ENCODE measurements at regions not wholly inside any gene's neighbourhood (a gene's known extent, or its start where the extent isn't known, plus 50 kb on each side); places are given as distances from the start of the nearest gene placed in this dataset.

DNA sequence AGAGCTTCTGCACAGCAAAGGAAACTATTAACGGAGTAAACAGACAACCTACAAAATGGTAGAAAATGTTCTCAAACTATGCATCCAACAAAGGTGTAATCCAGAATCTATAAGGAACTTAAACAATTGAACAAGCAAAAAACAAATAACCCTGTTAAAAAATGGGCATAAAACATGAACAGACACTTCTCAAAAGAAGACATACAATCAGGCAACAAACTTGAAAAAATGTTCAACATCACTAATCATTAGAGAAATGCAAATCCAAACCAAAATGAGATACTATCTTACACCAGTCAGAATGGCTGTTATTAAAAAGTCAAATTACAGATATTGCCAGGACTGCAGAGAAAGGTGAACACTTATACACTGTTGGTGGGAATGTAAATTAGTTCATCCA lies 309.6 kb upstream of the KLF3 start:
- Histone ChIP-seq H3K36me3 (ENCODE audit: control insufficient read depth in 1 of 2, insufficient read depth in 2 of 2, low read length in 2 of 2) (no peaks in the 10 kb centered on the region), H3K27ac (ENCODE audit: low read depth, low read length) (no peak overlapping the region), H3K4me1 (ENCODE audit: control insufficient read depth in 1 of 2, insufficient read depth in 2 of 2, low read length in 2 of 2) (no peaks in the 10 kb centered on the region), H3K9me3 (ENCODE audit: control insufficient read depth in 1 of 2, low read length in 2 of 2) (peaks cover 0 to 4% of the 10 kb centered on the region in 2 donors), H3K4me3 (ENCODE audit: low read depth in 1 of 2, low read length in 2 of 2) (no peak overlapping the region), H3K9ac (ENCODE audit: low read depth in 1 of 2, low read length in 2 of 2) (no peak overlapping the region), H3K27me3 (ENCODE audit: control insufficient read depth in 1 of 2, insufficient read depth in 2 of 2, low read length in 2 of 2) (no peaks in the 10 kb centered on the region)

DNA sequence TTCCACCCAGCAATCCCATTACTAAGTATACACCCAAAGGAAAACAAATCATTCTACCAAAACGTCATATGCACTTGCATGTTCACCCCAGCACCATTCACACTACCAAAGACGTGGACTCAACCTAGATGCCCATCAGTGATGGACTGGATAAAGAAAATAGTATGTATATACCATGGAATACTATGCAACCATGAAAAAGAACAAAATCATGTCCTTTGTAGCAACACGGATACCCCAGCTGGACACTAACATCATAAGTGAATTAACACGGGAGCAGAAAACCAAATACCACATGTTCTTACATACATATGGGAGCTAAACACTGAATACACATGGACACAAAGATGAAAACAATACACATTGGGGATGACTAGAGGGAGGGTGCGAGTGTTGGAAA lies 309.1 kb upstream of the KLF3 start:
- Histone ChIP-seq H3K9me3 (ENCODE audit: control insufficient read depth in 1 of 2, low read length in 2 of 2) (peaks cover 0 to 4% of the 10 kb centered on the region in 2 donors), H3K9ac (ENCODE audit: low read depth in 1 of 2, low read length in 2 of 2) (no peak overlapping the region), H3K27me3 (ENCODE audit: control insufficient read depth in 1 of 2, insufficient read depth in 2 of 2, low read length in 2 of 2) (no peaks in the 10 kb centered on the region), H3K4me3 (ENCODE audit: low read depth in 1 of 2, low read length in 2 of 2) (no peak overlapping the region), H3K36me3 (ENCODE audit: control insufficient read depth in 1 of 2, insufficient read depth in 2 of 2, low read length in 2 of 2) (no peaks in the 10 kb centered on the region), H3K27ac (ENCODE audit: low read depth, low read length) (no peak overlapping the region), H3K4me1 (ENCODE audit: control insufficient read depth in 1 of 2, insufficient read depth in 2 of 2, low read length in 2 of 2) (no peaks in the 10 kb centered on the region)

DNA sequence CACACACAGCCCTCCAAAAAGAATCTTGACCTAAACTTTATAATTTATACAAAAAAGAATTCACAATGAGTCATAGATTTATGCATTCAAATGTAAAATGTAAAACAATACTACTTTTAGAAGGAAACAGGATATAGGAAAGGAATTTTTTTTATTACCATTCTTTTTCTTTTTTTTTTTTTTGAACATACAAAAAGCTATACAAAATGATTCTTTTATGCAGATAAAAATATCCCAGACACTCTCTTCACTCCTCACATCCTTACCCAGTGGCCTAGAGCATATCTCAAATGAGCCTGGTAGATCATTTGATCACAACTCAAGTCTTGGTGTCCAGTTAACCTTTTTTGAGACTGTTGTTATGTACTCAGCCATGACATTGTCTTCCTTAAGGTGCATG lies 307.3 kb upstream of the KLF3 start:
- H3K27me3 ChIP-seq (ENCODE audit: control insufficient read depth in 1 of 2, insufficient read depth in 2 of 2, low read length in 2 of 2) = no peaks in the 10 kb centered on the region
- no peaks in the 10 kb centered on the region for H3K36me3 ChIP-seq (ENCODE audit: control insufficient read depth in 1 of 2, insufficient read depth in 2 of 2, low read length in 2 of 2)
- no peak overlapping the region for H3K9ac ChIP-seq (ENCODE audit: low read depth in 1 of 2, low read length in 2 of 2)
- no peaks in the 10 kb centered on the region for H3K4me1 ChIP-seq (ENCODE audit: control insufficient read depth in 1 of 2, insufficient read depth in 2 of 2, low read length in 2 of 2)
- H3K27ac ChIP-seq (ENCODE audit: low read depth, low read length) = no peak overlapping the region
- H3K9me3 ChIP-seq (ENCODE audit: control insufficient read depth in 1 of 2, low read length in 2 of 2) = peaks cover 0 to 4% of the 10 kb centered on the region in 2 donors
- no peak overlapping the region for H3K4me3 ChIP-seq (ENCODE audit: low read depth in 1 of 2, low read length in 2 of 2)

DNA sequence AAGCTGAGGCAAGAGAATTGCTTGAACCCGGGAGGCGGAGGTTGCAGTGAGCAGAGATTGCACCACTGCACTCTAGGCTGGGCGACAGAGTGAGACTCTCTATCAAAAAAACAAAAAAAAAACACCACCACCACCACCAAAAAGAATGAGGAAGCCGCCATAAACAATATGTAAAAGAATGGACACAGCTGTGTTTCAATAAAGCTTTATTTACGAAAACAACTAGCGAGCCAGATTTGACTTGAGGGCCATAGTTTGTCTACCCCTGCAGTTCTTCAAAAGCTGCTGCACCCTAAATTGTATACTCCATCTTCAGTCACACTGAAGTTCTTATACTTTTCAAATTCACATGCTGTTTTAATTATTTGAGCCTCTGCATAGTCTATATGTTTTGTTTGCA lies 306.5 kb upstream of the KLF3 start:
- Histone ChIP-seq H3K36me3 (ENCODE audit: control insufficient read depth in 1 of 2, insufficient read depth in 2 of 2, low read length in 2 of 2) (no peaks in the 10 kb centered on the region), H3K4me3 (ENCODE audit: low read depth in 1 of 2, low read length in 2 of 2) (no peak overlapping the region), H3K4me1 (ENCODE audit: control insufficient read depth in 1 of 2, insufficient read depth in 2 of 2, low read length in 2 of 2) (no peaks in the 10 kb centered on the region), H3K9ac (ENCODE audit: low read depth in 1 of 2, low read length in 2 of 2) (no peak overlapping the region), H3K27me3 (ENCODE audit: control insufficient read depth in 1 of 2, insufficient read depth in 2 of 2, low read length in 2 of 2) (no peaks in the 10 kb centered on the region), H3K9me3 (ENCODE audit: control insufficient read depth in 1 of 2, low read length in 2 of 2) (no peaks in the 10 kb centered on the region), H3K27ac (ENCODE audit: low read depth, low read length) (no peak overlapping the region)

DNA sequence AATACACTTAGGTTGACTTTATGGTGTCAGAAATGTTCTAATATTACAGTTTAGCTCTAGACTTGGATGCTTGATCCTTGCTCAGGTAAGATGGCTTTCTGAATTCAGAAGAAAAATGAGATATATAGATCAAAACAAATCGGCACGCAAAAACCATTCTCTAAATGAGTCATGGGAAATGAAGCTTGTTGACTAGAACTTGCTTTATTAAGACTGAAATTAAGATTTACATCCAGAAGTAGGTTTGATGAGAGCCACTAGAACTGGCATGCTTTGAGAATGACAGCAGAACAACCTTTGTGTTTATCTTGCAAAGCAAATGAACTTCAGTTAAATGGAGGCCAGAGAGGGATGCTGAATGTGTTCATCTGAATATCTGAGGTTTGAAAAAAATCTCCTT lies 304.9 kb upstream of the KLF3 start:
- no peaks in the 10 kb centered on the region for H3K9me3 ChIP-seq (ENCODE audit: control insufficient read depth in 1 of 2, low read length in 2 of 2)
- no peak overlapping the region for H3K27ac ChIP-seq (ENCODE audit: low read depth, low read length)
- H3K27me3 ChIP-seq (ENCODE audit: control insufficient read depth in 1 of 2, insufficient read depth in 2 of 2, low read length in 2 of 2) = no peaks in the 10 kb centered on the region
- H3K4me3 ChIP-seq (ENCODE audit: low read depth in 1 of 2, low read length in 2 of 2) = no peak overlapping the region
- H3K36me3 ChIP-seq (ENCODE audit: control insufficient read depth in 1 of 2, insufficient read depth in 2 of 2, low read length in 2 of 2) = no peaks in the 10 kb centered on the region
- no peaks in the 10 kb centered on the region for H3K4me1 ChIP-seq (ENCODE audit: control insufficient read depth in 1 of 2, insufficient read depth in 2 of 2, low read length in 2 of 2)
- H3K9ac ChIP-seq (ENCODE audit: low read depth in 1 of 2, low read length in 2 of 2) = no peak overlapping the region

DNA sequence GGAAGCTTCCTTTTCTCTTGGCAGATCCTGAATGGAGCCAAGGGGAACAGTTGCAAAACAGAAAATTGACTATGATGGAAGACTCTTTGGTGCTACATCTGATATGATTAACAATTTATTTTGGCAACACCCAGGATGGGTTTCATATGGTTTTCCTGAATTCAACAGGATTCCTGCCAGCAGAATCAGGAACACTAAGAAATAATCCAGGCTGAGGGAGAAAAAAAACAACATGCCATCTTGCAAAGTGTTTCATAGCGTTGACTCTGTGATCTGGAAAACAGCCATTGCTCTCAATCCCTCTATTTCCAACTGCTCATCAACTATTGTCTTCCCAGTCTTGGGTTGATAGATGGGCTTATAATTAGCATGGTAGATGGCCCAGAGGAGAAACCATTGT lies 303.8 kb upstream of the KLF3 start:
- Histone ChIP-seq H3K4me1 (ENCODE audit: control insufficient read depth in 1 of 2, insufficient read depth in 2 of 2, low read length in 2 of 2) (no peaks in the 10 kb centered on the region), H3K27me3 (ENCODE audit: control insufficient read depth in 1 of 2, insufficient read depth in 2 of 2, low read length in 2 of 2) (no peaks in the 10 kb centered on the region), H3K4me3 (ENCODE audit: low read depth in 1 of 2, low read length in 2 of 2) (no peak overlapping the region), H3K27ac (ENCODE audit: low read depth, low read length) (no peak overlapping the region), H3K9me3 (ENCODE audit: control insufficient read depth in 1 of 2, low read length in 2 of 2) (no peaks in the 10 kb centered on the region), H3K36me3 (ENCODE audit: control insufficient read depth in 1 of 2, insufficient read depth in 2 of 2, low read length in 2 of 2) (no peaks in the 10 kb centered on the region), H3K9ac (ENCODE audit: low read depth in 1 of 2, low read length in 2 of 2) (no peak overlapping the region)

DNA sequence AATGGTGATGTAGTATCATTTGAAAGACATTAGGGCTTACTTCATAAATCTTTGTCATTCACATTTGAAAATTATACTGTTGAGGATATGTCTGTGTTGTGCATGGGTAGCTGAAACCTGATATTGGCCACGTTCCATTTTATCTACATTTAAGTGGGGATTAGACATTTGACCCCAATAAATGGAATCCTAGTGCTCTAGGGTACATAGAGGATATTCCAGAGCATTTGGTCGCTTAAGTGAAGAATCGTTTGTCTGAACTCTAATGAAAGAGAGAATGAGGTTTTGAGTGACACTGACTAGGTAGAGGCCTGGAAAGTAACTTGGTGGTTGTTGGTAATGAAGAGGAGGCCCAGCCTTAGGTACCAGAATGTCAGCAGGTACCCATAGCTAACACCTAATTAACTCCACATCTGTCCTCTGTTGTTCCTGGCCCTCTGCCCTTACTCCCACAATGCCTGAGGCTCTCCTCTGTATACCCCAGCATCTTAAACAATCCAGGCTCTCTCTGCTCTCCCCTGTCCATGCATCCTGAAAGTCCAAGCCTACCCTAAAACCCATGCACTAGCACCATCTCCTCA lies 299.5 kb upstream of the KLF3 start:
- Histone ChIP-seq H3K9me3 (ENCODE audit: control insufficient read depth in 1 of 2, low read length in 2 of 2) (no peaks in the 10 kb centered on the region), H3K9ac (ENCODE audit: low read depth in 1 of 2, low read length in 2 of 2) (no peak overlapping the region), H3K4me3 (ENCODE audit: low read depth in 1 of 2, low read length in 2 of 2) (no peak overlapping the region), H3K4me1 (ENCODE audit: control insufficient read depth in 1 of 2, insufficient read depth in 2 of 2, low read length in 2 of 2) (peaks cover 6 to 8% of the 10 kb centered on the region in 2 donors), H3K27me3 (ENCODE audit: control insufficient read depth in 1 of 2, insufficient read depth in 2 of 2, low read length in 2 of 2) (no peaks in the 10 kb centered on the region), H3K36me3 (ENCODE audit: control insufficient read depth in 1 of 2, insufficient read depth in 2 of 2, low read length in 2 of 2) (no peaks in the 10 kb centered on the region), H3K27ac (ENCODE audit: low read depth, low read length) (no peak overlapping the region)

DNA sequence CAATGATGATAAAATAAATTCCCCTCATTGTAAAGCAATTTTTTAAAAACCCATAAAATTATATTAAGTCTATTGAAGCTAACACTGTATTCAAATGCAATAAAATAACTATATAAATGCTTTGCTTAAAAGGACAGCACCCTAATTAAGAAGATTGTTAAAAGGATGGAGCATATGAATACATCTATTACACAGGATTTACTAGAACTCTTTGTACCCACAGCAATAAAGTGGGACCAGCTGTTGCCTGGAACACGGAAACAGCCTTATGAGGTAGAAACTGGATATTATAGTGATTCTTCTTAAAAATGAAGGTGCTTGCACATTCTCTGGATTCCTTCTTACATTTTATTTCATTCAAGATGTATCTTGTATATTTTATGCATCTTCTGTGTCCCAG lies 298.7 kb upstream of the KLF3 start:
- H3K9me3 ChIP-seq (ENCODE audit: control insufficient read depth in 1 of 2, low read length in 2 of 2) = no peaks in the 10 kb centered on the region
- H3K36me3 ChIP-seq (ENCODE audit: control insufficient read depth in 1 of 2, insufficient read depth in 2 of 2, low read length in 2 of 2) = no peaks in the 10 kb centered on the region
- H3K4me1 ChIP-seq (ENCODE audit: control insufficient read depth in 1 of 2, insufficient read depth in 2 of 2, low read length in 2 of 2) = peaks cover 6 to 8% of the 10 kb centered on the region in 2 donors
- H3K27ac ChIP-seq (ENCODE audit: low read depth, low read length) = no peak overlapping the region
- no peaks in the 10 kb centered on the region for H3K27me3 ChIP-seq (ENCODE audit: control insufficient read depth in 1 of 2, insufficient read depth in 2 of 2, low read length in 2 of 2)
- H3K9ac ChIP-seq (ENCODE audit: low read depth in 1 of 2, low read length in 2 of 2) = no peak overlapping the region
- no peak overlapping the region for H3K4me3 ChIP-seq (ENCODE audit: low read depth in 1 of 2, low read length in 2 of 2)

DNA sequence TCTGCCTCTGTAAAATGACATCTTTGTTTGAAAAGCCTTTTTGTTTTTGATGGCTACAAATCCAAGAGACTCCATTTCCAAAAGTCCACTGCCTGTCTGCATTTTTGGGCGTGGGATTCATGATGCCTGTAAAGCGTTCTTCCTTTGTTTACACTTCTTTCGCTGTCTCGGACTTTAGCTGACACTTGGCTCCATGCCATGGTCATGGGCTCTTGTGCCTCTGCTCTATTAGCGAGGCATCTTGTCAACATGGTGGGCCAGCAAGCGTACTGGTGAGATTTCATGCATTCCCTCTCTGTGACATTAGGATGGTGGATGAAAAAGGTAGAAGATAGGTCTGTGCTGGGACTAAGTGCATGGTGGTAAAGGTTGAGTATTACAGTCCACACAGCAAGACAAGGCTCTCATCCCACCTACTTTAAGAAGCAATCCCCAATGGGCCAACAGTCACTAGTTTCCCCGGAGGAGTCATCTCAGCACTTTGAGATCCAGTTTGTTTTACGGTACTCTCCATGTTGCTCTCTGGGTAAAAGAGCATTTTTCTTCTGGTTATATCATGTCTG lies 298.2 kb upstream of the KLF3 start:
- H3K9me3 ChIP-seq (ENCODE audit: control insufficient read depth in 1 of 2, low read length in 2 of 2) = no peaks in the 10 kb centered on the region
- no peak overlapping the region for H3K9ac ChIP-seq (ENCODE audit: low read depth in 1 of 2, low read length in 2 of 2)
- no peak overlapping the region for H3K4me3 ChIP-seq (ENCODE audit: low read depth in 1 of 2, low read length in 2 of 2)
- no peaks in the 10 kb centered on the region for H3K36me3 ChIP-seq (ENCODE audit: control insufficient read depth in 1 of 2, insufficient read depth in 2 of 2, low read length in 2 of 2)
- H3K27me3 ChIP-seq (ENCODE audit: control insufficient read depth in 1 of 2, insufficient read depth in 2 of 2, low read length in 2 of 2) = no peaks in the 10 kb centered on the region
- peaks cover 6 to 8% of the 10 kb centered on the region in 2 donors for H3K4me1 ChIP-seq (ENCODE audit: control insufficient read depth in 1 of 2, insufficient read depth in 2 of 2, low read length in 2 of 2)
- no peak overlapping the region for H3K27ac ChIP-seq (ENCODE audit: low read depth, low read length)

DNA sequence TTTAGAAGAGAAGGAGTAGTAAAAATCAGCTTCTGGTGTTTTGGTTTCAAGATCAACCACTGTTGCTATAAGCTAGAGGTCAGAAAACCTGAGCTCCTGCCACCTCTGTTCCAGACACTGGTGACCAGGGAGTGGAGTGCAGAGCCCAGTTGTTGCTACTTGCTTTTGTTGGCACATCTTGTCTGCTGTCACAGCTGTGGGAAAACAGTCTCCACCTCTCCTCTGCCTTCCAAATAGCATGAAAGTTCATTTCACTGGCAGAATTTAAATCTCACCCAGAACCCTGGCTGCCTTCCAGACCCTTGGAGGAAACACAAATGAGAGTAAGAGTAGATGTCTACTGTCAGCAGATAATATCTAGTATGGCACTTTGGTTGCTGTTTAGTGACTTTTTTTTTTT lies 297.5 kb upstream of the KLF3 start:
- Histone ChIP-seq H3K27ac (ENCODE audit: low read depth, low read length) (no peak overlapping the region), H3K4me3 (ENCODE audit: low read depth in 1 of 2, low read length in 2 of 2) (no peak overlapping the region), H3K36me3 (ENCODE audit: control insufficient read depth in 1 of 2, insufficient read depth in 2 of 2, low read length in 2 of 2) (no peaks in the 10 kb centered on the region)

DNA sequence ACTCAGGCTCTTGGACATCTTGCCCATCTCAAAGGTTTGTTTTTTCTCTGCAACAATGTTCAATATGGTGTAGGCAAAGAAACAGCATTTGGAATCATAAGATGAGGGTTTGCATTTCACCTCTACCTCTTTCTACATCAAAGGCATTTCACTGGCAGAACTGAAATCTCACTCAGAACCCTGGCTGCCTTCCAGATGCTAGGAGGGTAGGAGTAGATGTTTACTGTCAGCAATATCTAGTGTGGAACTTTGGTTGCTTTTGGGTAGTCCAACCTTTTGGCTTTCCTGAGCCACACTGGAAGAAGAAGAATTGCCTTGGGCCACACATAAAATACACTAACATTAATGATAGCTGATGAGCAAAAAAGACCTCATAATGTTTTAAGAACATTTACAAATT lies 297.0 kb upstream of the KLF3 start:
- Histone ChIP-seq H3K4me1 (ENCODE audit: control insufficient read depth in 1 of 2, insufficient read depth in 2 of 2, low read length in 2 of 2) (peaks cover 6 to 8% of the 10 kb centered on the region in 2 donors), H3K9ac (ENCODE audit: low read depth in 1 of 2, low read length in 2 of 2) (no peak overlapping the region), H3K27me3 (ENCODE audit: control insufficient read depth in 1 of 2, insufficient read depth in 2 of 2, low read length in 2 of 2) (no peaks in the 10 kb centered on the region), H3K27ac (ENCODE audit: low read depth, low read length) (no peak overlapping the region), H3K9me3 (ENCODE audit: control insufficient read depth in 1 of 2, low read length in 2 of 2) (no peaks in the 10 kb centered on the region), H3K4me3 (ENCODE audit: low read depth in 1 of 2, low read length in 2 of 2) (no peak overlapping the region), H3K36me3 (ENCODE audit: control insufficient read depth in 1 of 2, insufficient read depth in 2 of 2, low read length in 2 of 2) (no peaks in the 10 kb centered on the region)

More for the DNA sequence above, 297.5 kb upstream of the KLF3 start:
- no peak overlapping the region for H3K9ac ChIP-seq (ENCODE audit: low read depth in 1 of 2, low read length in 2 of 2)
- no peaks in the 10 kb centered on the region for H3K27me3 ChIP-seq (ENCODE audit: control insufficient read depth in 1 of 2, insufficient read depth in 2 of 2, low read length in 2 of 2)
- no peaks in the 10 kb centered on the region for H3K9me3 ChIP-seq (ENCODE audit: control insufficient read depth in 1 of 2, low read length in 2 of 2)
- peaks cover 6 to 8% of the 10 kb centered on the region in 2 donors for H3K4me1 ChIP-seq (ENCODE audit: control insufficient read depth in 1 of 2, insufficient read depth in 2 of 2, low read length in 2 of 2)
